Central memory CD8-positive, alpha-beta T cell (primary cell): ENCODE measurements at regions not wholly inside any gene's neighbourhood (a gene's known extent, or its start where the extent isn't known, plus 50 kb on each side); places are given as distances from the start of the nearest gene placed in this dataset.

Source experiments
- ATAC-seq: fragments of 150-1000 bp; cut with Tn5 transposase; replicated peaks from 2 replicates; pipeline ENCODE4 v1.10.0; 2022; ENCODE audit warnings: mild to moderate bottlenecking, moderate FRiP score, moderate number of reproducible peaks; ENCODE audit not compliant: poor library complexity, severe bottlenecking; ENCODE audit errors: extremely low read depth
- DNase-seq, 2 donors: peaks; one replicate each; pipeline ENCODE4 v3.0.0; 2021; ENCODE audit warnings: low spot score in 2 of 2
- H3K27ac Mint-ChIP-seq: one replicate; pipeline ENCODE4 v1.8.0; 2022; ENCODE audit warnings: low read depth, mild to moderate bottlenecking, moderate library complexity, mixed read lengths
- H3K27me3 Mint-ChIP-seq: one replicate; pipeline ENCODE4 v1.8.0; 2022; ENCODE audit warnings: mixed read lengths
- H3K36me3 Mint-ChIP-seq: one replicate; pipeline ENCODE4 v1.8.0; 2022; ENCODE audit warnings: mild to moderate bottlenecking, moderate library complexity, mixed read lengths; ENCODE audit not compliant: insufficient read depth
- H3K4me1 Mint-ChIP-seq: one replicate; pipeline ENCODE4 v1.8.0; 2022; ENCODE audit warnings: mixed read lengths
- H3K4me3 Mint-ChIP-seq: one replicate; pipeline ENCODE4 v1.8.0; 2022; ENCODE audit warnings: mild to moderate bottlenecking, moderate library complexity, mixed read lengths
- H3K9me3 Mint-ChIP-seq: one replicate; pipeline ENCODE4 v1.8.0; 2022; ENCODE audit warnings: mixed read lengths

DNA sequence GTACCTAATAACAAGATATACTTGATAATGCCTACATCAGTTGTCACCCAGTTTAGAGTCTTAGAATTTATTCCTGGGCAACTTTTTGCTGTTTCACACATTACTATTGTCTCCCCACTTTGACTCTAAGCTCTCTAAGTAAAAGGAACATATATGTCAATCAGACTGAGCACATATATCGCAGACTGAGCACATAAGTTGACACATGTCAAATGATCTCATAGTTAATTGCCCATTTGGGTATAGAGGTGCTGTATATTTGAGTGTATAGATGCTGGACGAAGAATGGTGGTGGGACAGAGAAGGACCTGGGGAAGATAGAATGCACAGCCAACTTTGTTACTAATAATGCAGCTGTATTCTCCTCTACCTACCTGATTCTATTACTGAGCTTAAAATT lies 746.0 kb upstream of the CDH2 start:
- DNase-seq (no peak), ATAC-seq (no peak)
- Mint-ChIP-seq H3K9me3 (peaks cover 5% of the 10 kb centered on the region), H3K4me3 (no peak overlapping the region), H3K4me1 (no peaks in the 10 kb centered on the region), H3K27me3 (no peaks in the 10 kb centered on the region), H3K36me3 (no peaks in the 10 kb centered on the region), H3K27ac (no peak overlapping the region)

DNA sequence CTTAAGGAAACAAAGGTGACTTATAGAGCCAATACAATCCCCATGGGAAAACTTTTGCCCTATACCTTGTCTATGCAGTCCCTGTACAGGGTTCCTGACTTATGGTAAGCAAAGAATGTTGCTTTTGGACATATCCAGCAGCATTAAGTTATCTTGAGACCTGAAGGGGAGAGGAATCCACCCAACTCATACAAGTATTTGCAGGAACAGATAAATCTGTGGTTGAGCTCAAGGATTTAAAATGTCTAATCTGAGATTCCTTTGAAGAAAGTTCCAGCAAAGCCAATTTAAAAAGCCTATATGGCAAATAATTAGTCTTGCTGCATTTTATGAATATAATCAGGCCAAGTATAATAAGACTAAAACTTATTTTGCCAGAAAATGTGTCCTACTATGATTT lies 739.5 kb upstream of the CDH2 start:
- Mint-ChIP-seq H3K27ac (no peak overlapping the region), H3K9me3 (peaks cover 6% of the 10 kb centered on the region), H3K4me1 (no peaks in the 10 kb centered on the region), H3K4me3 (no peak overlapping the region), H3K27me3 (no peaks in the 10 kb centered on the region), H3K36me3 (no peaks in the 10 kb centered on the region)
- ATAC-seq: no peak
- DNase-seq: no peak

DNA sequence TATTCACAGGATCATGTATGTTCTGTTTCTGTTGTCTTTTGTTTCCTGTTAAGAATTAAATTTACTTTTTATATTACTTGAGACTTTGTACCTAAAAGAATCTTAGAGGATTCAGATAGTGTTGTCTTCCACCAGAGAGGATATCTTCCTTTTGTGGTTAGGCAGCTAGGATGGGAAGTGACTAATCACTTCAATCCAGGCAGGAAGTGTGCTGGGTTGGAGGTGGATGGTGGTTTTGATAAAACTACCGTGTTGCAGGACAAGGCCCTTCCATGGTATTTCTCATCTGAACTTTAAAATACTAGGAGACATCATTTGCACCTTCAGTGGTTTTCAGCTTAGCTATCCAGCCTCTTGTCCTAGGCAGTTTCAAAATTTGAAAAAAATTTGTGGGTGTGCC lies 728.6 kb upstream of the CDH2 start:
- Mint-ChIP-seq H3K9me3 (peaks cover 13% of the 10 kb centered on the region), H3K36me3 (peaks cover 2% of the 10 kb centered on the region), H3K27ac (no peak overlapping the region), H3K4me3 (no peak overlapping the region), H3K4me1 (no peaks in the 10 kb centered on the region), H3K27me3 (no peaks in the 10 kb centered on the region)
- no peak for DNase-seq
- ATAC-seq: no peak

DNA sequence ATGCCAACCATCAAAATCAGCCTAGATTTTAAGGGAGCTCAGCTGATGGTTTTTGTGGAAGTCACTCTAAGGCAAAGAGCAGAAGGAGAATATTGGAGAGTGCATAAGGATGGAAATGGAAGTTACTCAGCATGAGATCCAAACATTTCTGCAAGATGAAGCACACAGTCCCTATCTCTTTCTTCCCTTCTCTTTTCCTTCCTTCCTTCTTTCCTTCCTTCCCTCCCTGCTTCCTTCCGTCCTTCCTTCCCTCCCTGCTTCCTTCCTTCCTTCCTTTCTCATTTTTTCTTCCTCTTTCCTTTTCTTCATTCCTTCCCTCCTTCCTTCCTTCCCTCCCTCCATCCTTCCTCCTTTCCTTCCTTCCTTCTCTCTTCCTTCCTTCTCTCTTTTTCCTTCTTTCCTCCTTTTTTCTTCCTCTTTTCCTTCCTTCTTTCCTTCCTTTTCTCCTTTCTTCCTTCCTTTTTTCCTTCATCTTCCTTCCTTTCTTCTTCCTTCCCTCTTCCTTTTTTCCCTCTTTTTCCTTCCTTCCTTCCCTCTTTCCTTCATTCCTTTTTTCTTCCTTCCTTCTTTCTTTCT lies 727.9 kb upstream of the CDH2 start:
- H3K27ac Mint-ChIP-seq: no peak overlapping the region
- no peak overlapping the region for H3K4me3 Mint-ChIP-seq
- H3K36me3 Mint-ChIP-seq: peaks cover 2% of the 10 kb centered on the region
- no peaks in the 10 kb centered on the region for H3K4me1 Mint-ChIP-seq
- no peaks in the 10 kb centered on the region for H3K27me3 Mint-ChIP-seq
- peaks cover 13% of the 10 kb centered on the region for H3K9me3 Mint-ChIP-seq
- no peak for DNase-seq
- no peak for ATAC-seq

DNA sequence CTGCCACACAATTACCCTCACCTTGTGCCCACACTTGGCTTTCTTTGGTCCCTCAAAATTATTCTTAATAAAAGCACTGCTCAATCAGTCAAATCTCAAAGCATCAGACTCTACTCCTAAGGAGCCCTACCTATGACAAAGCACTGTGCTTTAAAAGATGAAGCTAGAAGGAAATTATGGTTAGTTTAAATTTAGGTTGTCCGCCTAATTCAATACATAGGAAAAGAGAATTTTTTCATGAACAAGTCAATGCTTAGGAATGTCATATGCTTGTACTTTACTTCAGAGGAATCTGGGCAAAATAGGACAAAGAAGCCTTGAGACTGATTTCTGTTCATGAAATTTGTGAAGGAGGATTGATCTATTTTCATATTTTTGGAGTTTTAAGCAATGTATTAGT lies 726.4 kb upstream of the CDH2 start:
- no peak overlapping the region for H3K27ac Mint-ChIP-seq
- no peaks in the 10 kb centered on the region for H3K27me3 Mint-ChIP-seq
- no peak for DNase-seq
- peaks cover 2% of the 10 kb centered on the region for H3K36me3 Mint-ChIP-seq
- no peaks in the 10 kb centered on the region for H3K4me1 Mint-ChIP-seq
- no peak for ATAC-seq
- H3K4me3 Mint-ChIP-seq: no peak overlapping the region
- peaks cover 13% of the 10 kb centered on the region for H3K9me3 Mint-ChIP-seq

DNA sequence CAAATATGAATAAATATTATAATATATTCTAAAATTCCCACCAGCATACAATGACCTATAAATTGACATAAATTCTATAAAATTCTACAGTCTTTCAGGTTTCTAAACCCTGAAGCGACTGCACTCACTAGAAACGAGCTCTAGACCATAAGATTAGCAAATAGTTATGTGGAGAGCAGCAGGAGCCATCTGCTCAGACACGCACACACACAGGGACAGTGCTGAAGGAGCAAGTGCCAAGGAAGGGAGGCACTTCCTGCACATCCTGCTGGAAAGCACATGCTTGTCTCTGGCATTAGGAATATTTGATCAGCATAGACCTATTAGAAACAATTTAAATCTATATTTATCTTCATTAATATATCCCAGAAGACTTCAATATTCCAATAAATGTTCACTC lies 713.9 kb upstream of the CDH2 start:
- Mint-ChIP-seq H3K27ac (no peak overlapping the region), H3K4me3 (no peak overlapping the region), H3K4me1 (no peaks in the 10 kb centered on the region), H3K27me3 (no peaks in the 10 kb centered on the region), H3K36me3 (no peaks in the 10 kb centered on the region), H3K9me3 (peaks cover 6% of the 10 kb centered on the region)
- DNase-seq (no peak), ATAC-seq (no peak)

DNA sequence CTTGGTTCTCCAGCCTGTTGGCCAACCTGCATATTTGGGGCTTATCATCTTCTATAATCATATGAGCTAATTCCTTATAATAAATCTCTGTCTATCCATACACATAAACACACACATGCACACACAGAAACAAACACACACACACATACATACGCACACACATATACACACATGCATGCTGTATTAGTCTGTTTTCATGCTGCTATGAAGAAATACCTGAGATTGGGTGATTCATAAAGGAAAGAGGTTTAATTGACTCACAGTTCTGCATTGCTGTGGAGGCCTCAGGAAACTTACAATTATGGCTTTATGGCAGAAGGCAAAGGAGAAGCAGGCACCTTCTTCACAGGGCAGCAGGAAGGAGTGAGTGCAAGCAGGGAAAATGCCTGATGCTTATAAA lies 707.4 kb upstream of the CDH2 start:
- Mint-ChIP-seq H3K4me1 (no peaks in the 10 kb centered on the region), H3K27ac (no peak overlapping the region), H3K9me3 (no peaks in the 10 kb centered on the region), H3K4me3 (no peak overlapping the region), H3K27me3 (no peaks in the 10 kb centered on the region), H3K36me3 (no peaks in the 10 kb centered on the region)
- DNase-seq (no peak), ATAC-seq (no peak)

DNA sequence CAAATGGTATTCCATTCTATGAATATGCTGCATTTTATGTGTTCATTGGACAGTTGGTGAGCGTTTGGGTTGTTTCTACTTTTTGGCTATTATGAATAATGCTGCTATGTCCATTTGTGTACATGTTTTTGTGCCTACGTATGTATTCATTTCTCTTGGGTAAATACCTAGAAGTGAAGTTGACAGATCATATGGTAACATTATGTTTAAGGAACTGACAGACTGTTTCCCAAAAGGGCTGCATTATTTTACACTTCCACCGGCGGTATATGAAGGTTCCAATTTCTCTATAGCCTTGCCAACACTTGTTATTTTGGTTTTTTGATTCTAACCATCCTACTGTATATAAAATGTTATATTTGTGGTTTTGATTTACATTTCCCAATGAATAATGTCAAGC lies 703.9 kb upstream of the CDH2 start:
- no peak for ATAC-seq
- H3K4me1 Mint-ChIP-seq: no peaks in the 10 kb centered on the region

DNA sequence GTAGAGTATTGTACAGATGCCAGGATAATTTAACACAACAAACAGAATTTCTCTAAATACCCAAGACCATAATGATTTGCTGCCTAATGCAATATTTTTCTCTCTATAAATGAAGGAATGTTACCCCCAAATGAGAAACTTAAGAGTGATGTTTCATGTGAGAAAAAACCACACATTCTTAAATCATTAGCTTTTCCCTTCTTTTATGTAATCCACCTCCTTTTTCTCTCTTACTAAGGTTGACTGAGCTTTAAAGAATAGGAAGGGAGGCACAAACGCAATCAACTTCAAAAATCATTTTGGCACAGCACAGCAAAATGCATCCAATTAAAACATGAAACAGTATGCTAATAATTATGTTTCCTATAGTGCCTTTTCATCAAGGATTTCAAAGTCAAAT lies 698.1 kb upstream of the CDH2 start:
- H3K9me3 Mint-ChIP-seq: peaks cover 12% of the 10 kb centered on the region

More for the DNA sequence above, 703.9 kb upstream of the CDH2 start:
- Mint-ChIP-seq H3K4me3 (no peak overlapping the region), H3K27ac (no peak overlapping the region), H3K27me3 (no peaks in the 10 kb centered on the region), H3K9me3 (no peaks in the 10 kb centered on the region), H3K36me3 (no peaks in the 10 kb centered on the region)
- no peak for DNase-seq

DNA sequence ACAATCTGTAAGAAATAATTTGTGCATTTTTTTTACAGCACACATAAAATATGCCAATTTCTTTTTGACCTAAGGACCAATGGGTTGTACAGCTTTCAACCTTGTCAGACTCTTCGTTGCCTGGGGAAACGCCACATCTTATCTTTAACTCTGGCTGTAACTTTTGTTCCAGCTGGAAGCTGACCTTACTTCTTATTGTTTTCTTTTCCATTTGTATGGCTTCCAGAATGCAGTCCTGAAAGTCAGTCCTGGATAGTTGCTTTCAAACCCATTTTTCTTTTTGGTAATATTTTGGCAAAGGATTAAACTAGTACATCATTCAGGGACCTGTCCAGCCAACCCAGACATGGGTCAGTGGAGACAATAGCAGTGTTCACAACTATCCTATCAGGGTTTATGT lies 686.5 kb upstream of the CDH2 start:
- no peak overlapping the region for H3K4me3 Mint-ChIP-seq
- no peak for ATAC-seq
- no peaks in the 10 kb centered on the region for H3K4me1 Mint-ChIP-seq
- peaks cover 6% of the 10 kb centered on the region for H3K9me3 Mint-ChIP-seq
- no peak for DNase-seq
- H3K27ac Mint-ChIP-seq: no peak overlapping the region
- H3K27me3 Mint-ChIP-seq: no peaks in the 10 kb centered on the region
- H3K36me3 Mint-ChIP-seq: no peaks in the 10 kb centered on the region

More for the DNA sequence above, 698.1 kb upstream of the CDH2 start:
- no peak overlapping the region for H3K4me3 Mint-ChIP-seq
- no peaks in the 10 kb centered on the region for H3K36me3 Mint-ChIP-seq
- no peak for DNase-seq
- H3K4me1 Mint-ChIP-seq: no peaks in the 10 kb centered on the region
- ATAC-seq: no peak
- H3K27me3 Mint-ChIP-seq: no peaks in the 10 kb centered on the region
- H3K27ac Mint-ChIP-seq: no peak overlapping the region

DNA sequence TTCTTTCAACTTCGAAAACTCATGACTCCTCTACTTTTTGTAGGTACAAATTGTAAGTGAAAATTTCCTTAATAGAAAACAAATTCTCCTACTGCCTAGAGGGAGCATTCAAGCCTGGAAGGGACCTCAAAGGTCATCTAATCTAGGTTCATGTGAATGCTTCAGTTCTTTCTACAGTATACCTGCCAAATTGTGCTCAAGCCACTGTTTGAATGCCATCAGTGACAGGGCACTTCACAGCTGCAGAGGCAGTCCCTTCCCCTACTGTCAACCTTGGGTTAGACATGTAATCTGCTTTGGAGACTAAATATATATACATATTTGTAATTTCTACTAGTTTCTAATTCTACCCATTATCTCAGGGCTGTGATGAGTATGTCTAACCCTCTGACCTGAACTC lies 681.3 kb upstream of the CDH2 start:
- H3K27ac Mint-ChIP-seq: no peak overlapping the region
- no peak for ATAC-seq
- H3K4me3 Mint-ChIP-seq: no peak overlapping the region
- no peak for DNase-seq
- H3K4me1 Mint-ChIP-seq: no peaks in the 10 kb centered on the region
- H3K27me3 Mint-ChIP-seq: no peaks in the 10 kb centered on the region
- H3K9me3 Mint-ChIP-seq: no peaks in the 10 kb centered on the region
- H3K36me3 Mint-ChIP-seq: no peaks in the 10 kb centered on the region

DNA sequence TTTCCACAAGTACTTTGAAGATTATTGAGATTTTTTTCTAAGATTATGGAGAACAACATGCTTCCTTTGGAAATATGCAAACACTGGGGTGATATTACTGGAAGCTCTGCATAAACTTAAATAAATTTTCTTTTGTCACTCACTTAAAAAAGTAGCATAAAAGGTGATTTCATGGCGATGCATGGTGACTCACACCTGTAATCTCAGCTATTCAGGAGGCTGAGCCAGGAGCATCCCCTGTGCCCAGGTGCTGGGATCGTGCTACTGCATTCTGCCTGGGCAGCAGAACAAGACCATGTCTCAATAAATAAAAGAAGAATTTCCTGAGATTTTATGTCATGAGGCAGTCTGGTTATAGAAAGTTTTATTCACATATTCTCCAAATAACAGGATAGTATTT lies 679.1 kb upstream of the CDH2 start:
- Mint-ChIP-seq H3K27ac (no peak overlapping the region), H3K4me1 (no peaks in the 10 kb centered on the region), H3K9me3 (no peaks in the 10 kb centered on the region), H3K27me3 (no peaks in the 10 kb centered on the region), H3K36me3 (no peaks in the 10 kb centered on the region), H3K4me3 (no peak overlapping the region)
- DNase-seq (no peak), ATAC-seq (no peak)

DNA sequence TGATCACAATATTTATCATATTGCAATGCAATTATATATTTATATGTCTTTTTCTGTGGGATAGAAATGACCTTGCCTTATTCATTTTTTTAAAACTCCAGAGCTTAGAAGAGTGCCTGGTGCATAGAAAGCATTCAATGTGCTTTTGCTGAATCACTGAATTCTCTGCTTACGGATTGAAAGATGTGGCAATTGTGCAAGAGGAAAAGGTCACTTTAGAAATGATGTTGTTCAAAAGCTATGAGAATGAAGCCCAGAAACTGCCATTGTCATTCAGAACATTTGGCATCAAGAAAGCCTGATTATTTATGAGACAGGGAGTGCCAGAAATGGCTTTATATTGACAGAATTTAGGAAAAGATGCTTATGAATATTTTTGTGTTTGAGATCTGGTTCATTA lies 678.6 kb upstream of the CDH2 start:
- peaks cover 1% of the 10 kb centered on the region for H3K9me3 Mint-ChIP-seq

DNA sequence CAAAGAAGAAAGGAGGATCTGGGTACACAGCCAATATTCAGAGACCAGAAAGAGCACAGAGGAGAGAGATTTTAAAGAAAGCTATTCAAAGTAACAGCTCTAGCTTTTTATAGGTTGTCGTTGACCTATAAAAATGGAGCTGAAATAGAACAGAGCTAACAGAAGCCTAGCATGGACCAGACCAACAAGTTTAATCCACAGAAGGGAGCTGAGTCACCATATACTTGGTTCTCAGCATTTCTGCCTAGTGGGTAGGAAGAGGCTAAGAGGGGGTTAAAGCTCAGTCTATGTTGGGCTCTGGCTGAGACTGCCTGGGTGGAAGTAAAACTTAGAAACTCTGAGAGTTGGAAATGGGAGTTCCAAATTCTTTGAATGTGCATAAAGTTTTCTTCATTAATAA lies 678.0 kb upstream of the CDH2 start:
- no peaks in the 10 kb centered on the region for H3K4me1 Mint-ChIP-seq
- no peak for DNase-seq

More for the DNA sequence above, 678.6 kb upstream of the CDH2 start:
- H3K27ac Mint-ChIP-seq: no peak overlapping the region
- no peak for DNase-seq
- H3K36me3 Mint-ChIP-seq: no peaks in the 10 kb centered on the region
- H3K4me1 Mint-ChIP-seq: no peaks in the 10 kb centered on the region
- H3K4me3 Mint-ChIP-seq: no peak overlapping the region
- ATAC-seq: no peak
- no peaks in the 10 kb centered on the region for H3K27me3 Mint-ChIP-seq

More for the DNA sequence above, 678.0 kb upstream of the CDH2 start:
- Mint-ChIP-seq H3K9me3 (peaks cover 7% of the 10 kb centered on the region), H3K36me3 (no peaks in the 10 kb centered on the region), H3K27ac (no peak overlapping the region), H3K27me3 (no peaks in the 10 kb centered on the region), H3K4me3 (no peak overlapping the region)
- no peak for ATAC-seq
